ENCODE measurements at regions not wholly inside any gene's neighbourhood (a gene's known extent, or its start where the extent isn't known, plus 50 kb on each side); places are given as distances from the start of the nearest gene placed in this dataset.

DNA sequence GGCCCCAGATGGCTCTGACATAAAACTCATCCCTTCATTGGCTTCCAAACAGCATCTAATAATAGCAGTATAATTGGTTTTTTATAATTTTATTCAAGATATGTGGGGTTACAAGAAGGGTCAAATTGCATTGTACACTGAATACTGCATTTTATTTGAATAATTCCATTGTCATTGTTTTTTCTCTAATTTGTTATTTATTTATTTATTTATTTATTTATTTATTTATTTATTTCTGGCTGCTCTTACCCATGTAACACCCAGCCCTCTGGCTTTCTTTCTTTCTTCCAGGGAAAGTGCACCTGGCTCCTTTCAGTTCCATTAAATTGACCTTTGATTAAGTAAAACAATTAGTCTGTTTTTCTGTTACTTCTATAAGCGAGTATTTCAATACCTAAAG lies 210.1 kb downstream of the CDH9 start:
- TF ChIP-seq, protein P1, sequence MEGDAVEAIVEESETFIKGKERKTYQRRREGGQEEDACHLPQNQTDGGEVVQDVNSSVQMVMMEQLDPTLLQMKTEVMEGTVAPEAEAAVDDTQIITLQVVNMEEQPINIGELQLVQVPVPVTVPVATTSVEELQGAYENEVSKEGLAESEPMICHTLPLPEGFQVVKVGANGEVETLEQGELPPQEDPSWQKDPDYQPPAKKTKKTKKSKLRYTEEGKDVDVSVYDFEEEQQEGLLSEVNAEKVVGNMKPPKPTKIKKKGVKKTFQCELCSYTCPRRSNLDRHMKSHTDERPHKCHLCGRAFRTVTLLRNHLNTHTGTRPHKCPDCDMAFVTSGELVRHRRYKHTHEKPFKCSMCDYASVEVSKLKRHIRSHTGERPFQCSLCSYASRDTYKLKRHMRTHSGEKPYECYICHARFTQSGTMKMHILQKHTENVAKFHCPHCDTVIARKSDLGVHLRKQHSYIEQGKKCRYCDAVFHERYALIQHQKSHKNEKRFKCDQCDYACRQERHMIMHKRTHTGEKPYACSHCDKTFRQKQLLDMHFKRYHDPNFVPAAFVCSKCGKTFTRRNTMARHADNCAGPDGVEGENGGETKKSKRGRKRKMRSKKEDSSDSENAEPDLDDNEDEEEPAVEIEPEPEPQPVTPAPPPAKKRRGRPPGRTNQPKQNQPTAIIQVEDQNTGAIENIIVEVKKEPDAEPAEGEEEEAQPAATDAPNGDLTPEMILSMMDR (IDR thresholded peaks at IDR 0.05; ENCODE audit: low read length) = no peak
- TF ChIP-seq EZH2phosphoT487 (IDR thresholded peaks at IDR 0.05; ENCODE audit: low read length) = no peak
- TF ChIP-seq EZH2 (optimal IDR thresholded peaks at IDR 0.05; ENCODE audit: low read depth, low read length) = no peak

All from MM.1S (cell line).